ENCODE measurements at regions not wholly inside any gene's neighbourhood (a gene's known extent, or its start where the extent isn't known, plus 50 kb on each side); places are given as distances from the start of the nearest gene placed in this dataset.

DNA sequence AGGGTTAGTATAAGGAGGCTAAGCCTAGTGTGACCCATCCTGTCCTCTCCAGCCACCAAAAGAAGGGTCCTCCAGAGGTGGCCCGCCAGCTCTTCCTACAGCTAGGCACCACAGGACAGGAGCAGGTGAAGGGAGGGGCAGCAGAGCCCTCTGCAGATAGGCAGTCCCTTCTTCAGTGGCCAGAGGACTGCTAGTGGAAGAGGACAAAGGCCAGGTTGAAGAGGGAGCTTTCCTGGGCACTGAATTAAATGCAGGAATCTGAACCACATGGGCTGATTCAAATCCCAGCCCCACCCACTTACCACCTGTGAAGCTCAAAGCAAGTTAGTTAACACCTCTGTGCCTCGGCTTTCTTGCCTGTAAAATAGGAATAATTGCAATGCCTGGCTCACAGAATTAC is 409.5 kb downstream of the NXPE2 start:
- no peak for DNase-seq

DNA sequence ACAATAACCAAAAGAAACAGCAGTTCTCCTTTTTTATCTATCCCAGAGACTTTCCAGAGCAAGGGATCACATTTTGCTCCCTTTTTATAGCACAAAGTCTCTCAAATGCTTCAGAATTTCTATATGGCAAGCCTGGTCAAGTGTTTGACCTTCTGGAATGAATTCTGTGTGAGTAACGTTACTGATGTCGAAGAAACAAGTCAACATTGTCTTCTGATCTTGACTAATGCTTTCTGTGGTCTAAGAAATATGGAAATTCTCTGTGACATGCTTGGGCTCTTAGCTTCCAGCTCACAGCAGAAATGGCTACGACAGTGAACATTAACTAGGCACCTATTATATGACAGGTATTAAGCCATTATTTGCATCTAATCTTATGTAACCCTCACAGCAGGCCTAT is 411.7 kb downstream of the CADM1 start:
- DNase-seq, result no peak

DNA sequence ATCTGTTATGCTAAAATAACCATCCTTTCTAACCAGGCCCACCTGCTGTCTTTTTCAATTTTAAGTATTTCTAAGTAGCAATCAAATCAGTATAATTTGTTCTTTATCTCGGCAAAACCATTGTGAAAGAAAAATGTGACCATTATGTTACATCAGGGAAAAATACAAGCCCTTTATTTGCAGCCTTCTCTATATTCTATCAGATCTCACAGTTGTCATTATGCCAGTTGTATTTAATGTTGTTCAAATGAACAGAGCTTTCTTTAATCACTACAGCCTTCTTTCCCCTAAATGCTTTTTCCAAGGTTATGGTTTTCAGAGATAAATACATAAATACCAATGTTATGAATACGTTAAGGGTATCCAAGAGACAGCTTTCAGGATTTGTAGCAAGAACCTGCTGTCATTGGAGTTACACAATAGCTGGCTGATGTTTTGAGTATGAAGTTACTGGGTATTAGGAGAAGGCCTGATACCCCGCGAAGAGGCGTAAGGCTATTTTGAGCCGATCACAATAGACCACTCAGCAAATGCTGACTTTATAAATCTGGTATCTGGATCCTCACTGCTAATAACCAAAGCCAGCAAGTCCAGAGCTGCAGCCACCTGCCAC is 406.3 kb downstream of the CADM1 start:
- DNase-seq, result no peak

DNA sequence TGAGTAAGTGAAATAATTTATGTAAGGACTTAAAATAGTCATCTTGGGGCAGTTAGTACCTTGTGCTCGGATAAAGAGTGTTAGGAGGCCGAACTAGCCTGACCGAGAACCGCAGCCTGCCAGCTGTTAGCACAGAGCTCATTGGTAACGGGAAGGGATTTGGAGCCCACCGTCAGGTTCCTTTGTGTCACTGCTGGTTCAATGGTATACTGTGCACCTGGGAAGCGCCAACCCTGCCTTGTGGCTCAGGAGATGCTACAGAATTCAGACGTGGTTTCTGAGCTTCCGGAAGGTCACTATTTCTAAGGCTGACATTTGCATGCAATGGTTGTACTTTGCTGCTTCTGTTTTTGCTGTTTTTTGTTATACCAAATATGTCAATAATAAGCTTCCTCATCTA is 403.5 kb downstream of the CADM1 start:
- DNase-seq, result no peak

DNA sequence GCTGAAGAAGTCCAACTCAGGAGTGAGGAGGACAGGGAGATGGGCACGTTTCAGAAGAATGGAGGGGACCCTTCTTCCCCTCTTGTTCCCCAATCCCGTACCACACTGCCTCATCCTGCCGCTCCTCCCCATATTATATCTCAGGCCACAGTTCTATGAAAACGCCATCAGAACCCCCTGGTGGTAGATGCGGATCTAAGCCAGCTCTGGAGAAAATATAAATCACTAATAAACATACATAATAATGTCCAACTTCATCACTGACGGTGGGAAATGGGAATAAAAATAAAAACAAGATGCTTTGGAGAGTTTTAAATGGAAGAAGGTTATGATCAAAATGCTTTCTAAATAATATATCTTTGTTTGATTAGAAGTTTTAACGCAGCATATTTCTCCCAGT is 400.3 kb downstream of the CADM1 start:
- DNase-seq, result no peak

DNA sequence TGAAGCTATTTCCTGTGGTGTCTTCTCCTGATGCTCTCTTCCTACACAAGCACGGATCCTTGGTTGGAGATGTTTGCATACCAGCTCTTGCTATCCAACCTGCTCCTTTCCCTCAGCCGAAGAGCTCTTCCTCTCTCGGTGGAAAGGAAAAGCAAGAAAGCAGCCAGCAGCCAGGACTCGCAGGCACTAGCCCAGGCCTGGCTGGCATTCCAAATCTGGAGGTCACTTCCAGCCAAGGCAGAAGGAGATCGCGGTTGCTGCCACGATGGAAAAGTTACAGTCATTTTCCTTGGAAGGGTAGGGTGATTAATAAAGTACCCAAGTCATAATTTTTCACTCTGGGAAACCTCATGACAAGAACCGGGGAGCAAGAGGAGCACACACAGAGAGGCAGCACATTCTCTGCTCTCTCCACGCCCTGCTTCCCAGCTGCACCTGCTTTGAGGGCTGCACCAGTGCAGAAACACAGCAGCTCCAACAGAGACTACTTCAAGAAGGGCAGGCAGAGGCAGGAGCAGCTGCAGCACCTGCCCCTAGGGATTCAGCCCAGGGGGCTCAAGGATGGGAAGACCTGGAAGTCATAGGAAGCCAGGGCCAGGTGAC is 399.3 kb downstream of the CADM1 start:
- no peak for DNase-seq

DNA sequence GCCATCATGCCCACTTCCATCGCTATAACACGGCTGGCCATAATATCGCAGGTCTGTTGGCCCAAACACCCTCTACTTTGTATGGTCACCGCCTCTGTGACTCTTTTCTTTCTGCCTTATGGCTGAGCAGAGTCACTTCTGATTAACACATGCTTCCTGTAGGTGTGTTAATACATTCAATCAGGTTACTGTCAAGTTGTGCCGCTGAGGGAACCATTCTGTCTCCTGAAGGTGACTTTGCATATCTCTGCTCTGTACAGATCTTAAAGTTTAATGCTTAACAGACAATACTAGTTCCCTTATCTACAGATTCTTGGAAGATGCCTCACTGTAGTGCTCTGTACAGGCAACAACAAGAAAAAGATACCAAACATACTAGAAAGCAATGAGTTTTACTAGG is 393.1 kb downstream of the CADM1 start:
- no peak for DNase-seq

DNA sequence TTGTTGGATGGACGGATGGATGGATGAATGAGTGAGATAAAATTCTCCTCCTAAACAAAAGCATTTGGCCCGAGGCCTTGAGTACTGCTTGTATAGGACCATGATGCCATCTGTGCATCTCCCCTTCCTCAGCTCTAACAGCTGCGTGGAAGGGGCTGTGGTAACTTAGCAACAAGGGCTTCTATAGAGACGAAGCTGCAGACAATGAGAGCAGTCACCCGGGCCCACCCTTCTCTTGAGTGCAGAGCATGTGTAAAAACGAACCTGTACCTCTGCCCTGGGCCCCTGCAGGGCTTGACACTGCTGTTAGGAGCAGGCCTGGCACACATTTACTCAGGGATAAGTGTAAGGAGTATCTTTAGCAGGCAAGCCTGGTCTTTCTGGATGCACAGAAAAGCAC is 391.5 kb downstream of the CADM1 start:
- DNase-seq, result no peak

DNA sequence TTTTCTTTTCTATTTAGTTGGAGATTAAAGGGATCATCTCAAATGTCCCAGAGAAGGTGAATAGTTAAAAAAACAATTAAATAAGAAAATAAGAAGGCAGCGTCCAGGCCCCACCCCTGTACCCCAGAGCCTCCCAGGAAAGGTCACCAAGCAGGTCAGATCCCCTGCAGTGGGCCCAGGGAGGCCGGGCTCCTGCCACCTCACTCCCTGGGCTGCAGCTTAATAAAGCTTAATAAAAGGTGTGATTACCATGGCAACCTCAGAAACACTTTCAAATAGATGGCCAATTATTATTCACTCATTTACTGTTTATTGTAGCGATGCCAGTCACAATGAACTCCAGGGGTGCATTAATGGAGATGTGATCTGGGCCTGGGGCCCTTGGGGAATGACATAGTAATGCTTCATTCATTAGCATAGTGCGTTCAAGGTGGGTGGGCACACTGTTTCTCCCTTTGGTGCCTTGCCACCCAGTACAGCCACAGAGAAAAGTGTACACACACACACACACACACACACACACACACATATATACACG is 386.2 kb downstream of the CADM1 start:
- no peak for DNase-seq

DNA sequence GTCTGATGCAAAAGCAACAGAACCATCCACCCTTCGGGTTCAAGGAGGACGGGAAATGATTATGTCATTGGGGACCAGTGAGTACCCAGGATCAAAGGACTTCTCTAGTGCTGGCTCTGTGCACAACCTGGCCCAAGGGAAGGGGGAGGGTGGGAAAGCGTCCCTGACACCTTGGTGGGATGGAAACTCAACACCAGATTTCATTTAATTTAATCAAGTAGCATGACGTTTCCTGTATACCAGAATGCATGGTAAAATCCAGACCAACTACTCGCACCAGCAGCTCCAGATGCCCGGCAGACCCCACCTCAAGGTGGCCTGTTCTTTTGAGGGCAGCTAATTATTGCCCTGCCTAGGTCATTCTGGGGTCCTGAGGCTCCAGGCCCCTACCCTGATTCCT is 385.1 kb downstream of the CADM1 start:
- DNase-seq, result no peak
